ENCODE measurements at regions not wholly inside any gene's neighbourhood (a gene's known extent, or its start where the extent isn't known, plus 50 kb on each side); places are given as distances from the start of the nearest gene placed in this dataset.
"Not testable (repeated sequence)": the region's sequence is repeated elsewhere in the genome, so short reads cannot be mapped to it uniquely, and the experiment has no call there.

DNA sequence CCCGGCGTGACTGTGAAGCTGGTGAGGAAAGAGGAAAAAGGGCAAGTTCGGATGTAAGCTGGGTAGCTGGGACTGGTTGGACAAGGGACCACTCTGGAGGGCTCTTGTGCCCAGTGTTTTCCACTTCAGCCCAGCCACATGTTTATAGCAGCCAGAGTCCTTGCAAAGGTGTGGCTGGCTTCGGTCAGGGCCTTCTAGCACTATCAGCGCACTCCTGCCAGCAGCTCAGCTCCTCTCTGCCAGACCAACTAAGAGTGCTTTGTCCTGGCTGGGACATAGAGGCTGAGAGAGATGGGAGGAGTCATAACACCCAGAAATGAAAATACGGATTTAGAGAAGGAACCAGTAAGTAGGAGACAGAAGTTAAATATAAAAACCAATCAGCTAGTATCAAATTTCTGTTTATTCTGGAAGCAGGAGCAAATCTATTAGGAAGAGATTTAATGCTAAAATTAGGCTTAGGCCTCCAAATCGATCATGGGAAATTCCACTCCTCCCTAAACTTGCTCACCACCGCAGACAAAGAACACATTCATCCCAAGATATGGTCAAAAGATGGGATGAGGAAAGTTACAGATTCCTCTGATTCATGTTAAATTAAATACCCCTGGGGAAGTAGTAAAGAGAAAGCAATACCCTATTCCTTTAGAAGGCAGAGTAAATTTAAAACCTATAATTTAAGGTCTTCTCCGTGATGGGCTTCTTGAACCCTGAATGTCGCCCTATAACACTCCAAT lies 135.0 kb downstream of the RALA start:
- Histone ChIP-seq H3K27me3 (ENCODE audit: control insufficient read depth, insufficient read depth, low read length) (no peaks in the 10 kb centered on the region), H3K9me3 (replicated peaks; ENCODE audit: low read length) (no peaks in the 10 kb centered on the region), H3K9ac (ENCODE audit: low read depth, low read length) (no peak overlapping the region), H3K4me2 (ENCODE audit: low read length) (no peak overlapping the region), H3K4me3 (ENCODE audit: low read length) (no peak overlapping the region), H3K36me3 (ENCODE audit: insufficient read depth, low read length) (no peaks in the 10 kb centered on the region), H3K4me1 (ENCODE audit: control insufficient read depth, insufficient read depth, low read length) (peaks cover 5% of the 10 kb centered on the region)

- Histone ChIP-seq H3K9me3 (replicated peaks; ENCODE audit: low read length) (no peaks in the 10 kb centered on the region), H3K4me3 (ENCODE audit: low read length) (no peak overlapping the region), H3K9ac (ENCODE audit: low read depth, low read length) (no peak overlapping the region), H3K27me3 (ENCODE audit: control insufficient read depth, insufficient read depth, low read length) (no peaks in the 10 kb centered on the region), H3K36me3 (ENCODE audit: insufficient read depth, low read length) (no peaks in the 10 kb centered on the region), H3K4me2 (ENCODE audit: low read length) (no peak overlapping the region), H3K4me1 (ENCODE audit: control insufficient read depth, insufficient read depth, low read length) (no peaks in the 10 kb centered on the region)
These were observed 138.1 kb downstream of the RALA start for GRCh38 chr7:39761449-39761848.

DNA sequence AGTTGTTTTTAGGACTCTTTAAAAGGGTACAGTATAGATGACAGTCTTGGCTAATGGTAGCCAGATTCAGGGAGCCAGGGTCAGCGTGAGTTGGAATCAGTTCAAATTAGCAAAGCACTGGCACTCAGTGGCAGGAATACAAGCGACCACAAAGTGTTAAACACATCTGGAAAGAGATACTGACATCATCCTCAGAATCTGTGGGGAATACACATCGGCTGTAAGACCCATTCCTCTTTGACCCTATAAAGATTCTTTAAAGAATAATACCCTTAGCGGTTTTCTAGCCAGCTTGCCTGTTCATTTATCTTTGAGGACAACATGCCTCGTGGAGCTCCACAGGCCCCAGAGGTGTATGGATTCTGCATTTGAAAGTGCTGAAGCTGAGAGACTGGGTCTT lies 139.1 kb downstream of the RALA start:
- not testable (repeated sequence) for H3K27me3 ChIP-seq (ENCODE audit: control insufficient read depth, insufficient read depth, low read length); H3K36me3 ChIP-seq (ENCODE audit: insufficient read depth, low read length); H3K4me2 ChIP-seq (ENCODE audit: low read length); H3K4me1 ChIP-seq (ENCODE audit: control insufficient read depth, insufficient read depth, low read length); H3K4me3 ChIP-seq (ENCODE audit: low read length); H3K9me3 ChIP-seq (replicated peaks; ENCODE audit: low read length); H3K9ac ChIP-seq (ENCODE audit: low read depth, low read length)

DNA sequence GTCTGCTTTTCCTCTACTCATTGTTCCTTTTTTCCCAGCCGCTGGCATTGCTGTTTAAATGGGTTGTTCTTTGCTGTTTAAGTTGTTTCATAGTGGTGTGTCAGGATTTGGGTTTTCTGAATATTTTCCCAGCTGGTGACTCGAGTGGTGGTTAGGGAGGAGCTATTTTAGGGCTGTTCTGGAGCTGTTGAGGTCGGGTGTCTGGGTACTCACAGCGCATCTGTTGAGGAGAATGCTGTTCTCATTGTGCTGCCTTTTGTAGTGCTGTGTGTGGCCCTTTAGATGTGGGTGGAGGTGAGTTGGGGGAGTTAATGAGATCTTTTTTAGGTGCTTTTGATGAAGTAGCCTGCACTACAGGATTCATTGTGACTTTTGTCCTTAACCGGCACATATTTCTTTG lies 139.5 kb downstream of the RALA start:
- not testable (repeated sequence) for H3K36me3 ChIP-seq (ENCODE audit: insufficient read depth, low read length); H3K4me1 ChIP-seq (ENCODE audit: control insufficient read depth, insufficient read depth, low read length); H3K9ac ChIP-seq (ENCODE audit: low read depth, low read length); H3K27me3 ChIP-seq (ENCODE audit: control insufficient read depth, insufficient read depth, low read length); H3K9me3 ChIP-seq (replicated peaks; ENCODE audit: low read length); H3K4me2 ChIP-seq (ENCODE audit: low read length); H3K4me3 ChIP-seq (ENCODE audit: low read length)

- H3K9ac ChIP-seq (ENCODE audit: low read depth, low read length); H3K9me3 ChIP-seq (replicated peaks; ENCODE audit: low read length); H3K27me3 ChIP-seq (ENCODE audit: control insufficient read depth, insufficient read depth, low read length); H3K4me1 ChIP-seq (ENCODE audit: control insufficient read depth, insufficient read depth, low read length); H3K36me3 ChIP-seq (ENCODE audit: insufficient read depth, low read length); H3K4me2 ChIP-seq (ENCODE audit: low read length); H3K4me3 ChIP-seq (ENCODE audit: low read length): not testable (repeated sequence)
These were observed 142.5 kb downstream of the RALA start for GRCh38 chr7:39765833-39766232.

GRCh38 chr7:39768439-39768838 lies 145.1 kb downstream of the RALA start:
- H3K27me3 ChIP-seq (ENCODE audit: control insufficient read depth, insufficient read depth, low read length); H3K4me3 ChIP-seq (ENCODE audit: low read length); H3K4me2 ChIP-seq (ENCODE audit: low read length); H3K36me3 ChIP-seq (ENCODE audit: insufficient read depth, low read length); H3K9ac ChIP-seq (ENCODE audit: low read depth, low read length); H3K4me1 ChIP-seq (ENCODE audit: control insufficient read depth, insufficient read depth, low read length); H3K9me3 ChIP-seq (replicated peaks; ENCODE audit: low read length): not testable (repeated sequence)

DNA sequence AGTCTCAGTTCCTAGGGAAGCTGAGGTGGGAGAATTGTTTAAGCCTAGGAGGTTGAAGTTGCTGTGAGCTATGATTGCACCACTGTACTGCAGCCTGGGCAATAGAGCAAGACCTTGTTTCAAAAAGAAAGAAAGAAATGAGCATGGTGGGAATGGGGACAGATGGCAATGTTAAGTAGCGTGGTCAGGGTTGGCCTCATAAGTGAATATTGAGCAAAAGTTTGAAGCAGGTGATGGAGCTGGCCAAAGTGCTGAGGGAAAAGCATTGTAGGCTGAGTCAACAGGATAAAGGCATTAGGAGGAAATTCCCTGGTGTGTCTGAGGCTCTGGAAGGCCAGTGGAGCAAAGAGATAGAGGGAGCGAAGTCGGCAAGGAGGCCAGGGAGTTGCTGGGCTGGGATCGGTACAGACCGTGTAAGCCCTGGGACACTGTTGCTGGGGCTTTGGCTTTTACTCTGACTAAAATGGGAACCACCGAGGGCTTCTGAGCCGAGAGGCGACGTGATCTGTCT lies 151.0 kb downstream of the RALA start:
- H3K4me2 ChIP-seq (ENCODE audit: low read length); H3K4me3 ChIP-seq (ENCODE audit: low read length); H3K9ac ChIP-seq (ENCODE audit: low read depth, low read length); H3K27me3 ChIP-seq (ENCODE audit: control insufficient read depth, insufficient read depth, low read length); H3K36me3 ChIP-seq (ENCODE audit: insufficient read depth, low read length); H3K9me3 ChIP-seq (replicated peaks; ENCODE audit: low read length); H3K4me1 ChIP-seq (ENCODE audit: control insufficient read depth, insufficient read depth, low read length): not testable (repeated sequence)

DNA sequence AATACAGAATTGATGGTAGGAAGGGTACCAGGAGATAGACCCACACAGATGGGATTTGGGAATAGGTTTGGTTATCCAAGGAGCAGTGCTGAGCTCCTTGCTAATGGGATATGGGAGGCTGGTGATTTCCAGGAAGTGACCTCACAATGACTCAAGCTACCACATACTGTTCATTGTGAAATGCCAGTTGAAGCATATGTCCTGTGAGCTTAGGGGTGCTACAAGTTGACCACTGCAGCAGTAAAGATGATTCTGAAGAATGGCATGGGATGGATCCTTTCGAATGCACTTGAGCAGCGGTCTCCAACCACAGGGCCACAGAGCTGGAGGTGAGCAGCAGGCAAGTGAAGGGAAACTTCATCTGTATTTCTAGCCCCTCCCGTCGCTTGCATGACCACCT lies 158.2 kb downstream of the RALA start:
- not testable (repeated sequence) for H3K4me2 ChIP-seq (ENCODE audit: low read length); H3K9ac ChIP-seq (ENCODE audit: low read depth, low read length); H3K27me3 ChIP-seq (ENCODE audit: control insufficient read depth, insufficient read depth, low read length); H3K4me3 ChIP-seq (ENCODE audit: low read length); H3K36me3 ChIP-seq (ENCODE audit: insufficient read depth, low read length); H3K4me1 ChIP-seq (ENCODE audit: control insufficient read depth, insufficient read depth, low read length); H3K9me3 ChIP-seq (replicated peaks; ENCODE audit: low read length)

DNA sequence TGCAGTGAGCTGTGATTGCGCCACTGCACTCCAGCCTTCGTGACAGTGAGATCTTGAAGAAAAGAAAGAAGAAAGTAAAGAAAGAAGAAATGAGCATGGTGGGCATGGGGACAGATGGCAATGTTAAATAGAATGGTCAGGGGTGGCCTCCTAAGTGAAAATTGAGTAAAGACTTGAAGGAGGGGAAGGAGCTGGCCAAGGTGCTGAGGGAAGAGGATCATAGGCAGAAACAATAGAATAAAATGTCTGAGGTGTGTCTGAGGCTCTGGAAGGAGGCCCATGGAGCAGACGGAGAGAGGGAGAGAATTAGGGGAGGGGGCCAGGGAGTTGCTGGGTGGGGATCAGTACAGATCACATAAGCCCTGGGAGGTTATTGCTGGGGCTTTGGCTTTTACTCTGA lies 163.1 kb downstream of the RALA start:
- H3K4me3 ChIP-seq (ENCODE audit: low read length); H3K27me3 ChIP-seq (ENCODE audit: control insufficient read depth, insufficient read depth, low read length); H3K9ac ChIP-seq (ENCODE audit: low read depth, low read length); H3K36me3 ChIP-seq (ENCODE audit: insufficient read depth, low read length); H3K9me3 ChIP-seq (replicated peaks; ENCODE audit: low read length); H3K4me1 ChIP-seq (ENCODE audit: control insufficient read depth, insufficient read depth, low read length); H3K4me2 ChIP-seq (ENCODE audit: low read length): not testable (repeated sequence)

- H3K9ac ChIP-seq (ENCODE audit: low read depth, low read length); H3K4me3 ChIP-seq (ENCODE audit: low read length): not testable (repeated sequence)
These were observed 159.0 kb upstream of the CDK13 start for GRCh38 chr7:39791035-39791434.

DNA sequence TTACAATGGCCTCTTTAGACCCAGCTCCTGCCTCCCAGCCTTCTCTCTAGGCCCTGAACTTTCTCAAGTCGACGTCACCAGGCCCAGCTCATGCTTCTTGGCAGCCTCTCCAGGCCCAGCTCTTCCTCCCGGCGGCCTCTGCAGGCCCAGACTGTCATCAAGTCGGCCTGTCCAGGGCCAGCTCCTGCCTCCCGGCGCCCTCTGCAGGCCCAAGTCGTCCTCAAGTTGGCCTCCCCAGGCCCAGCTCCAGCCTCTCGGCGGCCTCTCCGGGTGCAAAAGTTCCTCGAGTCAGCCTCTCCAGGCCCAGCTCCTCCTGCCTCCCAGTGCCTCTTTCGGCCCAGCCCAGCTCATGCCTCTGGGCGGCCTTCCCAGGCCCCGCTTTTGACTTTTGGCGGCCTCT lies 158.1 kb upstream of the CDK13 start:
- not testable (repeated sequence) for H3K4me3 ChIP-seq (ENCODE audit: low read length); H3K9ac ChIP-seq (ENCODE audit: low read depth, low read length); H3K4me2 ChIP-seq (ENCODE audit: low read length); H3K4me1 ChIP-seq (ENCODE audit: control insufficient read depth, insufficient read depth, low read length); H3K9me3 ChIP-seq (replicated peaks; ENCODE audit: low read length); H3K27me3 ChIP-seq (ENCODE audit: control insufficient read depth, insufficient read depth, low read length); H3K36me3 ChIP-seq (ENCODE audit: insufficient read depth, low read length)

More at GRCh38 chr7:39791035-39791434, 159.0 kb upstream of the CDK13 start:
- H3K27me3 ChIP-seq (ENCODE audit: control insufficient read depth, insufficient read depth, low read length); H3K4me2 ChIP-seq (ENCODE audit: low read length); H3K36me3 ChIP-seq (ENCODE audit: insufficient read depth, low read length); H3K9me3 ChIP-seq (replicated peaks; ENCODE audit: low read length); H3K4me1 ChIP-seq (ENCODE audit: control insufficient read depth, insufficient read depth, low read length): not testable (repeated sequence)

DNA sequence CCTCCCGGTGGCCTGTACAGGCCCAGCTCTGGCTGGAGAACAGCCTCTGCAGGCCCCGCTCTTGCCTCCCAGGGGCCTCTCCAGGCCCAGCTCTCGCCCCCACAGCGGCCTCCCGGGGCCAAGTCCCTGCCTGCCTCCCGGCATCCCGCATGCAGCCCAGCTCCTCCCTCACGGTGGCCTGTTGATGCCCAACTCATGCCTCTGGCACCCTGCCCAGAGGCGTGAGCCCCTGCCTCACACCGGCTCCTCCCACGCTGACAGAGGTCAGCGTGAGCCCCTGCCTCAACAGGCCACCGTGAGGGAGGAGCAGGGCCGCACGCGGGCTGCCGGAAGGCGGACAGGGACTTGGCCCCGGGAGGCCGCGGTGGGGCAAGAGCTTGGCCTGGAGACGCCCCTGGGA lies 157.0 kb upstream of the CDK13 start:
- H3K4me2 ChIP-seq (ENCODE audit: low read length); H3K36me3 ChIP-seq (ENCODE audit: insufficient read depth, low read length); H3K9ac ChIP-seq (ENCODE audit: low read depth, low read length); H3K4me3 ChIP-seq (ENCODE audit: low read length); H3K4me1 ChIP-seq (ENCODE audit: control insufficient read depth, insufficient read depth, low read length); H3K9me3 ChIP-seq (replicated peaks; ENCODE audit: low read length); H3K27me3 ChIP-seq (ENCODE audit: control insufficient read depth, insufficient read depth, low read length): not testable (repeated sequence)

All from skeletal muscle satellite cell (primary cell).